ENCODE measurements at regions not wholly inside any gene's neighbourhood (a gene's known extent, or its start where the extent isn't known, plus 50 kb on each side); places are given as distances from the start of the nearest gene placed in this dataset.
A peak's percentile ranks its signal among the peaks of the same experiment; 100 is the strongest.

GRCh38 chr5:6195711-6196358 is 182.5 kb downstream of the MED10 start:
- H3K79me2 ChIP-seq (ENCODE audit: low read length): no peaks in the 10 kb centered on the region
- H2AFZ ChIP-seq (ENCODE audit: low read length): no peak overlapping the region
- no peak overlapping the region for H3K4me3 ChIP-seq (ENCODE audit: low read length)
- H3K36me3 ChIP-seq (ENCODE audit: insufficient read depth, low read length): no peaks in the 10 kb centered on the region
- no peak for DNase-seq
- H3K27ac ChIP-seq (ENCODE audit: low read length): no peak overlapping the region
- no peaks in the 10 kb centered on the region for H3K4me1 ChIP-seq (ENCODE audit: low read length)
- no peaks in the 10 kb centered on the region for H3K9me3 ChIP-seq (ENCODE audit: low read length)
- no peak overlapping the region for H3K4me2 ChIP-seq (ENCODE audit: low read depth, low read length, poor library complexity, severe bottlenecking)
- no peaks in the 10 kb centered on the region for H4K20me1 ChIP-seq (ENCODE audit: insufficient read depth, low read depth, low read length)
- H3K27me3 ChIP-seq (ENCODE audit: low read length): no peaks in the 10 kb centered on the region
- no peaks in the 10 kb centered on the region for H3K9me2 ChIP-seq (replicated peaks; ENCODE audit: insufficient read depth, low read length)
- no peak overlapping the region for H3K9ac ChIP-seq (ENCODE audit: low read length)

- DNase-seq: no peak
- H4K20me1 ChIP-seq (ENCODE audit: insufficient read depth, low read depth, low read length): no peaks in the 10 kb centered on the region
- no peaks in the 10 kb centered on the region for H3K27me3 ChIP-seq (ENCODE audit: low read length)
- no peak overlapping the region for H3K4me2 ChIP-seq (ENCODE audit: low read depth, low read length, poor library complexity, severe bottlenecking)
- no peaks in the 10 kb centered on the region for H3K79me2 ChIP-seq (ENCODE audit: low read length)
- no peak overlapping the region for H2AFZ ChIP-seq (ENCODE audit: low read length)
- H3K4me3 ChIP-seq (ENCODE audit: low read length): no peak overlapping the region
- no peaks in the 10 kb centered on the region for H3K36me3 ChIP-seq (ENCODE audit: insufficient read depth, low read length)
- H3K9me3 ChIP-seq (ENCODE audit: low read length): no peaks in the 10 kb centered on the region
- no peak overlapping the region for H3K9ac ChIP-seq (ENCODE audit: low read length)
- no peaks in the 10 kb centered on the region for H3K9me2 ChIP-seq (replicated peaks; ENCODE audit: insufficient read depth, low read length)
- H3K4me1 ChIP-seq (ENCODE audit: low read length): no peaks in the 10 kb centered on the region
- no peak overlapping the region for H3K27ac ChIP-seq (ENCODE audit: low read length)
Measured at GRCh38 chr5:6194906-6195612, 183.3 kb downstream of the MED10 start.

- Histone ChIP-seq H3K9me3 (ENCODE audit: low read length) (no peaks in the 10 kb centered on the region), H3K27me3 (ENCODE audit: low read length) (no peaks in the 10 kb centered on the region), H3K27ac (ENCODE audit: low read length) (no peak overlapping the region), H2AFZ (ENCODE audit: low read length) (no peak overlapping the region), H4K20me1 (ENCODE audit: insufficient read depth, low read depth, low read length) (no peaks in the 10 kb centered on the region), H3K4me1 (ENCODE audit: low read length) (no peaks in the 10 kb centered on the region), H3K9ac (ENCODE audit: low read length) (no peak overlapping the region), H3K4me2 (ENCODE audit: low read depth, low read length, poor library complexity, severe bottlenecking) (no peak overlapping the region), H3K79me2 (ENCODE audit: low read length) (no peaks in the 10 kb centered on the region), H3K4me3 (ENCODE audit: low read length) (no peak overlapping the region), H3K9me2 (replicated peaks; ENCODE audit: insufficient read depth, low read length) (no peaks in the 10 kb centered on the region), H3K36me3 (ENCODE audit: insufficient read depth, low read length) (no peaks in the 10 kb centered on the region)
- no peak for DNase-seq
Measured at GRCh38 chr5:6194261-6194875, 184.0 kb downstream of the MED10 start.

GRCh38 chr5:6193310-6193709 is 185.0 kb downstream of the MED10 start:
- Histone ChIP-seq H2AFZ (ENCODE audit: low read length) (no peak overlapping the region), H3K27ac (ENCODE audit: low read length) (no peak overlapping the region), H3K79me2 (ENCODE audit: low read length) (no peaks in the 10 kb centered on the region), H3K36me3 (ENCODE audit: insufficient read depth, low read length) (no peaks in the 10 kb centered on the region), H3K4me2 (ENCODE audit: low read depth, low read length, poor library complexity, severe bottlenecking) (no peak overlapping the region), H3K27me3 (ENCODE audit: low read length) (no peaks in the 10 kb centered on the region), H3K9ac (ENCODE audit: low read length) (no peak overlapping the region), H3K4me3 (ENCODE audit: low read length) (no peak overlapping the region), H3K9me3 (ENCODE audit: low read length) (no peaks in the 10 kb centered on the region), H3K9me2 (replicated peaks; ENCODE audit: insufficient read depth, low read length) (no peaks in the 10 kb centered on the region), H4K20me1 (ENCODE audit: insufficient read depth, low read depth, low read length) (no peaks in the 10 kb centered on the region), H3K4me1 (ENCODE audit: low read length) (no peaks in the 10 kb centered on the region)
- DNase-seq: no peak

- Histone ChIP-seq H3K4me2 (ENCODE audit: low read depth, low read length, poor library complexity, severe bottlenecking) (no peak overlapping the region), H3K4me3 (ENCODE audit: low read length) (no peak overlapping the region), H2AFZ (ENCODE audit: low read length) (no peak overlapping the region), H4K20me1 (ENCODE audit: insufficient read depth, low read depth, low read length) (no peaks in the 10 kb centered on the region), H3K9me2 (replicated peaks; ENCODE audit: insufficient read depth, low read length) (no peaks in the 10 kb centered on the region), H3K79me2 (ENCODE audit: low read length) (no peaks in the 10 kb centered on the region), H3K27ac (ENCODE audit: low read length) (no peak overlapping the region), H3K9me3 (ENCODE audit: low read length) (no peaks in the 10 kb centered on the region), H3K27me3 (ENCODE audit: low read length) (no peaks in the 10 kb centered on the region), H3K36me3 (ENCODE audit: insufficient read depth, low read length) (no peaks in the 10 kb centered on the region), H3K9ac (ENCODE audit: low read length) (no peak overlapping the region), H3K4me1 (ENCODE audit: low read length) (peaks cover 5% of the 10 kb centered on the region; the same call in 1 of the 2 replicates)
- no peak for DNase-seq
Measured at GRCh38 chr5:6190838-6191237, 187.5 kb downstream of the MED10 start.

- Histone ChIP-seq H3K9me2 (replicated peaks; ENCODE audit: insufficient read depth, low read length) (no peaks in the 10 kb centered on the region), H3K36me3 (ENCODE audit: insufficient read depth, low read length) (no peaks in the 10 kb centered on the region), H3K4me1 (ENCODE audit: low read length) (peaks cover 5% of the 10 kb centered on the region; the same call in 1 of the 2 replicates), H3K4me3 (ENCODE audit: low read length) (no peak overlapping the region), H4K20me1 (ENCODE audit: insufficient read depth, low read depth, low read length) (no peaks in the 10 kb centered on the region), H3K27ac (ENCODE audit: low read length) (no peak overlapping the region), H3K79me2 (ENCODE audit: low read length) (no peaks in the 10 kb centered on the region), H3K9ac (ENCODE audit: low read length) (no peak overlapping the region), H3K4me2 (ENCODE audit: low read depth, low read length, poor library complexity, severe bottlenecking) (no peak overlapping the region), H3K9me3 (ENCODE audit: low read length) (no peaks in the 10 kb centered on the region), H3K27me3 (ENCODE audit: low read length) (no peaks in the 10 kb centered on the region), H2AFZ (ENCODE audit: low read length) (no peak overlapping the region)
- DNase-seq: no peak
Measured at GRCh38 chr5:6188976-6189375, 189.4 kb downstream of the MED10 start.

- H3K9me3 ChIP-seq (ENCODE audit: low read length): no peaks in the 10 kb centered on the region
- peaks cover 5% of the 10 kb centered on the region; the same call in 1 of the 2 replicates for H3K4me1 ChIP-seq (ENCODE audit: low read length)
- no peaks in the 10 kb centered on the region for H3K79me2 ChIP-seq (ENCODE audit: low read length)
- no peak overlapping the region for H3K4me2 ChIP-seq (ENCODE audit: low read depth, low read length, poor library complexity, severe bottlenecking)
- no peak overlapping the region for H3K27ac ChIP-seq (ENCODE audit: low read length)
- no peak overlapping the region for H3K9ac ChIP-seq (ENCODE audit: low read length)
- no peaks in the 10 kb centered on the region for H3K27me3 ChIP-seq (ENCODE audit: low read length)
- H3K4me3 ChIP-seq (ENCODE audit: low read length): no peak overlapping the region
- no peaks in the 10 kb centered on the region for H3K9me2 ChIP-seq (replicated peaks; ENCODE audit: insufficient read depth, low read length)
- DNase-seq: peak; percentile 42
- no peaks in the 10 kb centered on the region for H3K36me3 ChIP-seq (ENCODE audit: insufficient read depth, low read length)
- H2AFZ ChIP-seq (ENCODE audit: low read length): no peak overlapping the region
- H4K20me1 ChIP-seq (ENCODE audit: insufficient read depth, low read depth, low read length): no peaks in the 10 kb centered on the region
Measured at GRCh38 chr5:6188344-6188743, 190.0 kb downstream of the MED10 start.

- no peaks in the 10 kb centered on the region for H4K20me1 ChIP-seq (ENCODE audit: insufficient read depth, low read depth, low read length)
- H3K4me2 ChIP-seq (ENCODE audit: low read depth, low read length, poor library complexity, severe bottlenecking): no peak overlapping the region
- H3K27ac ChIP-seq (ENCODE audit: low read length): no peak overlapping the region
- no peak for DNase-seq
- H3K9me3 ChIP-seq (ENCODE audit: low read length): no peaks in the 10 kb centered on the region
- no peaks in the 10 kb centered on the region for H3K27me3 ChIP-seq (ENCODE audit: low read length)
- H3K9ac ChIP-seq (ENCODE audit: low read length): no peak overlapping the region
- no peaks in the 10 kb centered on the region for H3K36me3 ChIP-seq (ENCODE audit: insufficient read depth, low read length)
- H3K4me1 ChIP-seq (ENCODE audit: low read length): peaks cover 5% of the 10 kb centered on the region; the same call in 1 of the 2 replicates
- H3K9me2 ChIP-seq (replicated peaks; ENCODE audit: insufficient read depth, low read length): no peaks in the 10 kb centered on the region
- H3K4me3 ChIP-seq (ENCODE audit: low read length): no peak overlapping the region
- H3K79me2 ChIP-seq (ENCODE audit: low read length): no peaks in the 10 kb centered on the region
- H2AFZ ChIP-seq (ENCODE audit: low read length): no peak overlapping the region
Measured at GRCh38 chr5:6187501-6187900, 190.8 kb downstream of the MED10 start.
